GM23338 (cell line): ENCODE measurements at regions not wholly inside any gene's neighbourhood (a gene's known extent, or its start where the extent isn't known, plus 50 kb on each side); places are given as distances from the start of the nearest gene placed in this dataset. TPM values are rescaled to one million over a fixed set of nuclear protein-coding genes. Genes with fewer than 3 reads are reported as not detected.

Source experiments
- ATAC-seq: fragments of 200-7000 bp; cut with Tn5 transposase; 3 replicates; pipeline ENCODE4 v1.9.1; 2020
- DNase-seq: peaks from one replicate; pipeline ENCODE4 v3.0.0-alpha.2; 2015; ENCODE audit warnings: low spot score
- H2AFZ ChIP-seq: fragments of 200-600 bp; sonication (generic); 2 replicates; pipeline ENCODE4 v1.8.0; 2016; ENCODE audit warnings: antibody characterized with exemption, mild to moderate bottlenecking, moderate library complexity
- H3F3A ChIP-seq: fragments of 200-600 bp; sonication (generic); replicated peaks from 2 replicates; pipeline ENCODE4 v1.8.0; 2017; ENCODE audit warnings: antibody characterized with exemption, mixed run types, low read depth
- H3K27ac ChIP-seq: fragments of 200-600 bp; sonication (generic); 2 replicates; pipeline ENCODE4 v1.6.1; 2016; ENCODE audit warnings: low read depth
- H3K27me3 ChIP-seq: fragments of 200-600 bp; sonication (generic); 2 replicates; pipeline ENCODE4 v1.8.0; 2016; ENCODE audit warnings: mild to moderate bottlenecking, mixed run types, moderate library complexity; ENCODE audit not compliant: insufficient read depth
- H3K36me3 ChIP-seq: fragments of 200-600 bp; sonication (generic); 2 replicates; pipeline ENCODE4 v1.8.0; 2016; ENCODE audit warnings: mild to moderate bottlenecking; ENCODE audit not compliant: insufficient read depth
- H3K4me1 ChIP-seq: fragments of 200-600 bp; sonication (generic); 2 replicates; pipeline ENCODE4 v1.8.0; 2016; ENCODE audit warnings: mild to moderate bottlenecking, moderate library complexity; ENCODE audit not compliant: insufficient read depth
- H3K4me2 ChIP-seq: fragments of 200-600 bp; sonication (generic); 2 replicates; pipeline ENCODE4 v1.7.1; 2017; ENCODE audit warnings: mixed run types
- H3K4me3 ChIP-seq: fragments of 200-600 bp; sonication (generic); 2 replicates; pipeline ENCODE4 v1.6.1; 2016; ENCODE audit warnings: mixed run types
- H3K79me2 ChIP-seq: fragments of 200-600 bp; sonication (generic); replicated peaks from 2 replicates; pipeline ENCODE4 v1.8.0; 2017; ENCODE audit warnings: mild to moderate bottlenecking; ENCODE audit not compliant: insufficient read depth
- H3K9me2 ChIP-seq: fragments of 200-600 bp; sonication (generic); 2 replicates; pipeline ENCODE4 v1.8.0; 2017; ENCODE audit not compliant: insufficient read depth
- H4K20me1 ChIP-seq: fragments of 200-600 bp; sonication (generic); replicated peaks from 2 replicates; pipeline ENCODE4 v1.8.0; 2017; ENCODE audit warnings: mild to moderate bottlenecking; ENCODE audit not compliant: insufficient read depth
- H3K27ac Mint-ChIP-seq: 2 replicates; pipeline ENCODE4 v1.8.0; 2020; ENCODE audit warnings: inconsistent platforms, mild to moderate bottlenecking, moderate library complexity, mixed read lengths
- H3K27me3 Mint-ChIP-seq: 3 replicates; pipeline ENCODE4 v1.8.0; 2022; ENCODE audit warnings: low read depth, mild to moderate bottlenecking, moderate library complexity, mixed read lengths, inconsistent platforms; ENCODE audit not compliant: insufficient read depth, poor library complexity
- H3K36me3 Mint-ChIP-seq: 3 replicates; pipeline ENCODE4 v1.8.0; 2021; ENCODE audit warnings: low read depth, mild to moderate bottlenecking, inconsistent platforms, moderate library complexity, mixed read lengths
- H3K4me1 Mint-ChIP-seq: 3 replicates; pipeline ENCODE4 v1.8.0; 2020; ENCODE audit warnings: mild to moderate bottlenecking, inconsistent platforms, mixed read lengths
- H3K4me3 Mint-ChIP-seq: 3 replicates; pipeline ENCODE4 v1.8.0; 2021; ENCODE audit warnings: moderate library complexity, mild to moderate bottlenecking, inconsistent platforms, mixed read lengths
- H3K9me3 Mint-ChIP-seq: 3 replicates; pipeline ENCODE4 v1.8.0; 2020; ENCODE audit warnings: moderate library complexity, mild to moderate bottlenecking, inconsistent platforms, mixed read lengths
- EZH2 ChIP-seq: fragments of 200-600 bp; sonication (generic); IDR thresholded peaks from one replicate; pipeline ENCODE4 v1.8.0; 2017; ENCODE audit warnings: antibody characterized with exemption, mild to moderate bottlenecking, low read depth; ENCODE audit not compliant: unreplicated experiment
- EZH2phosphoT487 ChIP-seq: fragments of 200-600 bp; sonication (generic); IDR thresholded peaks from one replicate; pipeline ENCODE4 v1.8.1; 2018; ENCODE audit warnings: antibody characterized with exemption; ENCODE audit not compliant: unreplicated experiment
- POLR2AphosphoS5 ChIP-seq: IDR thresholded peaks from 2 replicates; pipeline ENCODE4 v1.6.1; 2016; ENCODE audit warnings: antibody characterized with exemption, low read depth
- ZNF114 ChIP-seq: fragments of 250-450 bp; sonication (Bioruptor Pico); IDR thresholded peaks from 2 replicates; pipeline ENCODE4 v1.5.0; 2020; ENCODE audit warnings: mild to moderate bottlenecking, moderate library complexity
- small RNA-seq: library from RNA; depleted of rRNA; stranded (forward); fragments of <200 nt; gene quantifications from one replicate; pipeline ENCODE3, GENCODE V24; 2014; ENCODE audit warnings: low replicate concordance

GRCh38 chr5:39475159-39475571 is 50.4 kb upstream of the DAB2 start:
- DNase-seq (no peak), ATAC-seq (no peak)
- Mint-ChIP-seq H3K36me3 (no peaks in the 10 kb centered on the region), H3K4me1 (peaks cover 23% of the 10 kb centered on the region), H3K9me3 (no peaks in the 10 kb centered on the region), H3K27me3 (no peaks in the 10 kb centered on the region), H3K4me3 (no peak overlapping the region), H3K27ac (no peak overlapping the region)
- TF ChIP-seq EZH2 (no peak), ZNF114 (CRISPR knock-in tag) (no peak), EZH2phosphoT487 (no peak), POLR2AphosphoS5 (no peak)
- Histone ChIP-seq H3K9me2 (peaks cover 9% of the 10 kb centered on the region; the same call in 1 of the 2 replicates), H4K20me1 (no peaks in the 10 kb centered on the region), H3K27me3 (no peaks in the 10 kb centered on the region), H3K4me2 (no peak overlapping the region), H3K27ac (no peak overlapping the region), H2AFZ (no peak overlapping the region), H3F3A (no peaks in the 10 kb centered on the region), H3K36me3 (no peaks in the 10 kb centered on the region), H3K4me3 (no peak overlapping the region), H3K79me2 (no peaks in the 10 kb centered on the region), H3K4me1 (peaks cover 11% of the 10 kb centered on the region)

Small RNA genes lying in the stretch of these regions (small RNA-seq; reads per million reads assigned to genes)
- not detected for gene RNU1-150P
